Stimulated activated CD4-positive, alpha-beta T cell treated with anti-CD3 and anti-CD28 coated beads, Interleukin-15, amount 100 ng/mL, for 24 hours (primary cell): ENCODE measurements at regions not wholly inside any gene's neighbourhood (a gene's known extent, or its start where the extent isn't known, plus 50 kb on each side); places are given as distances from the start of the nearest gene placed in this dataset.

Experiments
- DNase-seq: peaks from one replicate; pipeline ENCODE4 v3.0.0-alpha.2; 2020

DNA sequence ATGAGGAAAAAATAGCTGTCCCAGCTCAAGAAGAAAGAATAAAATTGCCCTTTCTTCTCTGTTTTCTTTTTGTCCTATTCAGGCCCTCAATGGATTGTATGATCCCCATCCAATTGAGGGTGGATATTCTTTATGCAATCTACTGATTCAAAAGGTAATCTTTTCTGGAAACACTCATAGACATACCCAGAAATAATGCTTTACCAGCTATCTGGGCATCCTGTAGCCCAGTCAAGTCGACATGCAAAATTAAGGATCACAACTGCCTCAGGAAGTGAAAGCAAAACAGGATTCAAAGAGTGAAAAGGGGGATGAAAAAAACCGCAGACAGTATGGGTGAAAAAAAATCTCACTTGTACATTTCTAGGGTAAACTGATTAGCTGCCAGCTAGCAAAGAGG is 410.1 kb downstream of the TBC1D32 start:
- no peak for DNase-seq

GRCh38 chr6:120918137-120918536 is 416.1 kb downstream of the TBC1D32 start:
- no peak for DNase-seq

- no peak for DNase-seq
These were observed 417.4 kb downstream of the TBC1D32 start for GRCh38 chr6:120916844-120917243.

DNA sequence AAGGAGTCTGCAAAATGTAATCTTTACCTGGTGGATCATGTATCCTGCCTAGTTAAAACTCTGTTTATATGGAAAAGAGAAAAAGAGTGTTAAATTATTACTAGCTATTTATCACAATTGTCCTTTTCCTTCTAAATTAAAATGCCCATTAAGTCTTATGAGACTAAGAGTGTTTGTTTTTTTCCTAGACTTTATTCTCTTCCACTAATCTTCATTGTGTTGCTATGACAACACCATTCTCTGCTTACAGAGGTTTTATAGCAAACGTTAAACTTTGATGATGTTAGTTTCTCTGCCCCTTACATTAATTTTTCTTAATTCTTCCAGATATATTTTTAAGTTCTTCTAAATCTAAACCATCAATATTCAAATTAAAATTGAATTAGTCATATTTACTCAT is 420.8 kb downstream of the TBC1D32 start:
- no peak for DNase-seq

DNA sequence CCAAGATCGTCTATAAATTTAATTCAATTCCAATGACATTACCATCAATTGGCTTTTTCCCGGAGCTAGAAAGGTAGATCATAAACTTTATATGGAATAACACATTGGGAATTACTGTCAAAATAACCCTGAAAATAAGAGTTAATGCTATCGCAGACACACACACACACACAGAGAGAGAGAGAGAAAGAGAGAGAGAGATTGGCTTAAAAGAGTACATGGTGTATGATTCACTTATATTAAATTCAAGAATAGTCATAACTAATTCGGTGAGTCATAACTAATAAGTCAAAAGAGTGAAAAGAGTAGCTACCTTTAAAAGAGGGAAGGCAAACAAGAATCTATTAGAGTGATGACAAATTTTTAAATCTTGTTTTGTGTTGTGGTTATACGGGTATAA is 425.5 kb downstream of the TBC1D32 start:
- DNase-seq: no peak

DNA sequence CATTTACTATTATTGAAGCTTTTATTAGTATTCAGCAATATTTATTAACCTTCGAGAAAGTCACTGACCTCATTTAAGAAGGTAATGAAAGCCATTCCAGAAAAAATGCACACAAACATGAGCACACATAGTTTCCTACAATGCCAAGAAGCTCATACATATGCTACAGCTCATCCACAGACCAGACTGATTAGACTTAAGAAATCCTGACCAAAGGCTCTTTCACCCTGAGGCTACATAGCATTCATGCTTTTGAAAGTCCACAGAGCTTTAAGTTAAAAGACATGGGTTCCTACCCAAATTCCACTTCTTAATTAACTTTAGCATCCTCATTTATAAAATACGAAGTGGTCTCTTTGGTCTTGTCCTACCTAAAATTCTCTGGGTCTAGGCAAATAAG is 430.4 kb downstream of the TBC1D32 start:
- no peak for DNase-seq

DNA sequence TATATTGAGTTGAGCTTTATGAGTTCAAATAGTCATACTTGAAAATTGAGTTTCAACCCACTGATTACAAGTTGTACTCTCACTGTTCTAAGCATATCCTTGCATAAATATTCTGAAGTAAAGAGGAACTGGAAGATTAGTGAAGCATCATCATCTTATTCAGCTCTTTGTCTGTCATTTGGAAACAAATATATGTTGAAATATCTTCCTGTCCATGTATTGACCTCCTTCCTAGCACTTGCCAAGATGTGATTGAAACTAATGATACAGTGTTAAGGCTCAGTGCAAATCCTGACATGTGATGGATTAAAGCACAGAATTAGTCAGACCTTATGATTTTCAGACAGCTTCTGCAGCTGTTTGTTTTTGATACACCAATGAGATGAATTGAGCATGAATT is 434.3 kb downstream of the TBC1D32 start:
- DNase-seq: no peak

DNA sequence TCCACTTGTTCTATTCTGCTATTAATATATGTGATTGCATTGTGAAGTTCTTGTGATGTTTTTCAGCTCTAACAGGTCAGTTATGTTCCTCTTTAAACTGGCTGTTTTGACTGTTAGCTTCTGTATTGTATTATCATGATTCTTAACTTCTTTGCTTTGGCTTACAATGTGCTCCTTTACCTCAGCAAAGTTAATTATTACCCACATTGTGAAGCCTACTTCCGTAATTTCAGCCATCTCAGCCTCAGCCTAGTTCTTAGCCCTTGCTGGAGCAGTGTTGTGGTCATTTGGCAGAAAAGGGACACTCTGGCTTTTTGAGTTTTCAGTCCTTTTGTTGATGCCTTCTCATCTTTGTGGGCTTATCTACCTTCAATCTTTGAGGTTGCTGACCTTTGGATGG is 440.2 kb downstream of the TBC1D32 start:
- no peak for DNase-seq

- no peak for DNase-seq
These were observed 457.3 kb downstream of the TBC1D32 start for GRCh38 chr6:120876931-120877330.

DNA sequence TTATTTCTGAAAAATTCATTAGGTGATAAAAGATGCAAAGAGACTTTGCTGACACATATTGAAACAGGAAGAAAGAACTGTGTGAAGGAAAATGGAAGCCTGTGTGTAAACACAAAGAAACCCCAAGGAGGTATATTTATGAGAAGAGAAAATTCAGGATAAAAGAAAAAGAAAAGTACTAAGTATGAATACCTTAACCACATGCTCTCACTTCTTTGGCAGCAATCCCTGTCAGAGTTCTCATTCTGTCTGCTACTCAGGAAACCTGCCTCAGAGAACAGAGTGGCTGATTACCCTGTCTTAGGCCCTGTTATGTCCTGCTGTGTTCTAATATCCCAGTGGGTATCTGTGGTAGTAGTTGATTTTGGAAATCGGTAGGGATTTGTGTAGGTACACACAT is 457.9 kb downstream of the TBC1D32 start:
- DNase-seq: no peak

- no peak for DNase-seq
These were observed 458.4 kb downstream of the TBC1D32 start for GRCh38 chr6:120875900-120876299.

DNA sequence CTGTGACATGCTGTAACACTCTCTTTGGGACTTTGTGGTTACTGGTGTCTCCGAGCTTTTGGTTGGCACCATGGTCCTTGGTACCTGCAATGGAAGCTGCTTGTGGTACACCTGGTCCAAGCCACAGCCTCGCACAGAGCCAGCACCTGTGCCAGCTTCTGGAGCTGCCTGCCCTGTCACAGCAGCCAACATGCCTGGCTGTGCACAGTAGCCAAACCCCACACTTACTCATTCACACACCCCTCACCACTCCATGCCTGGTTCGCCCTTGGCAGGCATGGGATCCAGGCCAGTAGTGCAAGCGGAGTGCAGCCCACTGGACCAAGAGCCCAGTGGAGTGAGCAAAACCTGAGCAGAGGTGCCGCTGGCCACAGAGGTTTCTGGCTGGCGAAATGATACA is 459.9 kb downstream of the TBC1D32 start:
- DNase-seq: no peak

GRCh38 chr6:120873125-120873865 is 461.0 kb downstream of the TBC1D32 start:
- DNase-seq: no peak

DNA sequence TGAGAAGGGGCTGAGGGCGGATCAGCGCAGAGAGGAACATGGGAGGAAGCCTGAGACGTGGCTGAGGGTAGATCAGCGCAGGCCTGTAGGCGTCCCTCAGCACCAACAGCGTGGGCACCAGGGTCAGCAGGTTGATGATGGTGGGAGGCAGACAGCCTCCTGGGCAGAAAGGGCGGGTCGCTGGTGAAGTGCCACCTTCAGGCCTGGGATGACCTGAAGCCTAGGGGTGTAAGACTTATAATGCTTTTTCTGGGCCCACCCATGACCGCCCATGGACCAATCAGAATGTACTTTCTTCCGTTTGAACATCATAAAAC is 462.1 kb downstream of the TBC1D32 start:
- DNase-seq: no peak

- DNase-seq: no peak
These were observed 462.6 kb downstream of the TBC1D32 start for GRCh38 chr6:120871416-120872261.

GRCh38 chr6:120869397-120869796 is 464.9 kb downstream of the TBC1D32 start:
- no peak for DNase-seq

- DNase-seq: no peak
These were observed 476.9 kb downstream of the TBC1D32 start for GRCh38 chr6:120857422-120857821.

DNA sequence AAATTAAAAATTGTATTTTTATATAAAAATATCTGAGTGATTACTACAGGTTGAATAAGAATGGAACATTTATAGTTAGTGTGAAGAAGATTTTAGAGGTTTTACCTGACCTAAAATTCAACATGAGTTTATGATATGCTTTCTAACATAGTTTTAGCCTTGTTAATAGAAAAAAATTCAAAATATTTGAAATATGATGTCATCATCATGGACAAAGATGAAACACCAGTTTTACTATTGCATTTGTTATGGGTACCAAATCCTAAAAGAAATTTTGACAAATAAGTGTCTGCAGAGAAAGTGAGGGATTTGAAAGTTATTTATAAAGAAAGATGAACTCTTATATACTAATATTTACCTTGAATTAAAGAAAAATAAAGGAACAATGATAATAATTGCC is 479.7 kb downstream of the TBC1D32 start:
- no peak for DNase-seq

- no peak for DNase-seq
These were observed 480.8 kb downstream of the TBC1D32 start for GRCh38 chr6:120853489-120853888.

- no peak for DNase-seq
These were observed 481.9 kb downstream of the TBC1D32 start for GRCh38 chr6:120852293-120852849.

GRCh38 chr6:120826253-120826652 is 508.0 kb downstream of the TBC1D32 start:
- peak; percentile 24 for DNase-seq

- no peak for DNase-seq
These were observed 517.5 kb downstream of the TBC1D32 start for GRCh38 chr6:120816794-120817193.

GRCh38 chr6:120805276-120805675 is 529.0 kb downstream of the TBC1D32 start:
- no peak for DNase-seq

DNA sequence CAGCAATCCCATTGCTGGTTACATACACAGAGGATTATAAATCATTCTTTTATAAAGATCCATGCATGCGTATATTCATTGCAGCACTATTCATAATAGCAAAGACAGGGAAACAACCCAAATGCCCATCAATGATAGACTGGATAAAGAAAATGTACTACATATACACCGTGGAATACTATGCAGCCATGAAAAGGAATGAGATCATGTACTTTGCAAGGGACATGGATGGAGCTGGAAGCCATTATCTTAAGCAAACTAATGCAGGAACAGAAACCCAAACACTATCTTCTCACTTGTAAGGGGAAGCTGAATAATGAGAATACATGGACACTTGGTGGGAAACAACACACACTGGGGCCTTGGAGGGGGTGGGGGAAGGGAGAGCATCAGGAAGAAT is 529.7 kb downstream of the TBC1D32 start:
- DNase-seq: no peak
